HUDEP-2 (cell line): ENCODE measurements at regions not wholly inside any gene's neighbourhood (a gene's known extent, or its start where the extent isn't known, plus 50 kb on each side); places are given as distances from the start of the nearest gene placed in this dataset.
"Not testable (repeated sequence)": the region's sequence is repeated elsewhere in the genome, so short reads cannot be mapped to it uniquely, and the experiment has no call there.

Experiments used
- DNase-seq, 76 experiments: peaks; one replicate each; lab custom pipeline; 2025; ENCODE audit not compliant: unreplicated experiment in 76 of 76; lab: John Stamatoyannopoulos, UW

DNA sequence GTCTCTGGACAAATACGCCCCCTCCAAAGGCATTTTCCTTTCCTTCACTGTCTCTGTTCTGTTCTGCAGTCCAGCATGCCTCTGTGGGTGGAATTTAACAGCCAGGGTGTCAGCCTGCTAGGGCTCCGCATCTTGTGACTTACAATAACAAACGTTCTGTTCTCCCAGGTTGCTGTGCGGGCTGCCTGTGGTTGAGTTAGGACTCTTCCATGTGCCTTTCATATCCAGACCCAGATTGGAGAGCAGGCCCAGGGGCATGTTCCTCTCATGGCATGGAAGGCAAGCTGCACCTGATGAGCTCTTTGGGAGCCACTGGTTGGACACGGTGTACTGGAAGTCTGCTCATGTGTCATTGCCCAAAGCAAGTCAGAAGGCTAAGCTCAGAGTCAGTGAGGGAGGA lies 742.8 kb upstream of the TPTE start:
- not testable (repeated sequence) for DNase-seq

DNA sequence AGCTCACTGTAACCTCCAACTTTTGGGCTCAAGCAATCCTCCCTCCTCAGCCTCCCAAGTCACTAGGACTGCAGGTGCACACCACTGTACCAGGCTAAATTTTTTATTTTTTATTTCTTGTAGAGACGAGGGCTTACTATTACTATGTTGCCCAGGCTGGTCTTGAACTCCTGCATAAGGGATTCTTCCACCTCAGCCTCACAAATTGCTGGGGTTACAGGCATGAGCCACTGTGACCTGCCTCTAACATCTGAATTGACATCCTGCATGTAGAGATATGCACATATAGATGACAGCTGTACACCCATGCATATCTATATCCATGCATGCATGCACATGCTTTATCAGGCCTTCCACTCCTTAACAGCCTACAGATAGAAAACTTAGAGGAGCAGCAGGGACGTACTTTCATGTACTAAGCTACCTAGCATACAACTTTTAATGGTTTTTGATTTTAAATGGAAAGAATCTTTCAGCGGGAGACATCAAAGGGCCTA lies 740.9 kb upstream of the TPTE start:
- DNase-seq: no peak

DNA sequence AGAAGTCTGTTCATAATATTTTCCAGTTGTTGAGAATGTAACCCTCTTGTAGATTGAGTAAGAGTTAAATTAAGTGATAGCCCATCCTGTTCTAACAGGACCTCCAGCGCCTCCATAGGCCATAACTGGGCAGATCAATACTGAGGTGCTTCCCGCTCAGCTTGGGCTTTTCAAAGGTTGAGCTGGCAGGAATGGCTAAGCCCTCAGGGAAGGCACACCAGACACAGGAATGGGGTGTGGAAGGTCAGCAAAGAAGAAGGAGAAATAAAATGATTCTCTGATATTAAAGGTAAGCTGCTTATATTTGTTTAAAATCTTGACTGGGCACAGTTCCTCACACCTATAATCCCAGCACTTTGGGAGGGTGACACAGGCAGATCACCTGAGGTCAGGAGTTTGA lies 737.8 kb upstream of the TPTE start:
- DNase-seq: not testable (repeated sequence)

DNA sequence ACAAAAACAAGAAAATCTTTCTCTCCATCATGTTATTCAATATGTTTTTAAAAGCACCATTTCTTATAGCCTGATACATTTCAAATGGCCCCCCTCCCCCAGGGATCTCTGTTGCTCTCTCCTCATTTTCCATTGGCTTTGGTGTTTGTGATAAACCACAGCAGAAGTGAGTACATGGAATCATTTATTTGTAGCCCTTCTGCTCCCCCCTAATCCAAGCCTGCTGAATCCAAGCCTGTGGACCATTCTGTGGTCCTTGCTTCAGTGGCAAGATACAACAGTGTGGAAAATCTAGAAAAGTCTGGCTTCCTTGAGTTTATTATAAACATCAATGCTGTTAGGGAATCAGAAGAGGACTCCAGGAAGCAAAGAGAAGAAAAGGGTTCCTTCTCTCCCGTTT lies 737.2 kb upstream of the TPTE start:
- not testable (repeated sequence) for DNase-seq

DNA sequence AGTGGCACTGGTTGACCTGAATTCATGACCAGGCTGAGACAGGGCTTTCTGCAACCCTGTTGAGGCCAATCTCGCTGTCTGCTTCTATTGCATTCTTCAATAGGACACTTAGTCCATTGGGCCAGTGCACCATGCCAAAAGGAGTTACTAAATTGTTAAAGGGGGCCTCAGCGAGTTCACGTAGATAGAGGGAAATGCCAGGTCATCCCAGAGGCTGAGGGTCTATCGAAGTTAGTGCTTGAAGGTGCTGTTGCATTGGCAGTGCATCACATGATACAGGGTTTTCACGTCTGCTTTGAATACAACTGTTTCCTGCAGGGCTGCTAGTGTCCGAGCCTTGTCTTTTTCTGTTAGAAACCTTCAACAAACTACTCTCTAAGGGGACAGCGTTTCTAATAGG lies 735.3 kb upstream of the TPTE start:
- DNase-seq: not testable (repeated sequence)

DNA sequence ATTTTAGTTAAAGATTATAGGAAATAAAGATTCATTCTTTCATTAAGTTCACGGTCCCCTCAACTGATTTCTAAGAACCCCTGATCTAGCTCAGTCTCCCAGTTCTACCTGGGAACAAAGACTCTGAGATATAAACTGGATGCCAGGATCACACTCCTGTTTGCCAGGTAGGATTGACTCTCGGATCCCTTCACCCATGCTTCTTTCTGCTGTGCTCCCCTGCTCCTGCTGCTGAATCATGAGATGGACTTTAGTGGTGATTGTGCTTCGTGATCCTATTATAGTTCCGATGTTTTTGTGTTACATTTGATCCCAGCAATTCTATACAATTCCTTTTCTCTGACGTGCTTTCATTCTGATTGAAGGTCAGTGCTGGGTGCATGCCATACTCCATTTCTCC lies 733.1 kb upstream of the TPTE start:
- DNase-seq: not testable (repeated sequence)

DNA sequence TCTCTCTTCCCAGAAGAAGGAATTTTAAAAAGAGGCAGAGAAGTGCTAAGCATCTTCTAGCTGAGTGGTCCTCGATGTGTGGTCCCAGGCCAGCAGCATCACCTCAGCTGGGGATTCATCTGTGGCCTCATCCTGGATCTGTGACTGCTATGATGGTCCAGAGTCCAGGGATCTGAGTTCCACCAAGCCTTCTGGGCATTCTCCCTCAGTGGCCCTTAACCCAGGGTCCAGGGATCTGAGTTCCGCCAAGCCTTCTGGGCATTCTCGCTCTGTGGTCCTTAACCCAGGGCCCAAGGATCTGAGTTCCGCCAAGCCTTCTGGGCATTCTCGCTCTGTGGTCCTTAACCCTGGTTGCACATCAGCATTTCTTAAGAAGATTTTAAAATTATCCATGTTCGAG lies 731.0 kb upstream of the TPTE start:
- not testable (repeated sequence) for DNase-seq

DNA sequence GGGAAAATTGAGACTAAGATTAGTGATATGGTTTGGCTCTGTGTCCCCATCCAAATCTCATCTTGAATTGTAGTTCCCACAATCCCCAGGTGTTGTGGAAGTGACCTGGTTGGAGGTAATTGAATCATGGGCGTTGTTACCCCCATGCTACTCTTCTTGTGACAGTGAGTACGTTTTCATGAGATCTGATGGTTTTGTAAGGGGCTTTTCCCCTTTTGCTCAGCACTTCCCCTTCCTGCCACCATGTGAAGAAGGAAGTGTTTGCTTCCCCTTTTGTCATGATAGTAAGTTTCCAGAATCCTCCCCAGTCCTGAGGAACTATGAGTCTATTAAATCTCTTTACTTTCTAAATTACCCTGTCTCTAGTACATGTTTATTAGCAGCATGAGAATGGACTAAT lies 729.9 kb upstream of the TPTE start:
- DNase-seq: not testable (repeated sequence)

DNA sequence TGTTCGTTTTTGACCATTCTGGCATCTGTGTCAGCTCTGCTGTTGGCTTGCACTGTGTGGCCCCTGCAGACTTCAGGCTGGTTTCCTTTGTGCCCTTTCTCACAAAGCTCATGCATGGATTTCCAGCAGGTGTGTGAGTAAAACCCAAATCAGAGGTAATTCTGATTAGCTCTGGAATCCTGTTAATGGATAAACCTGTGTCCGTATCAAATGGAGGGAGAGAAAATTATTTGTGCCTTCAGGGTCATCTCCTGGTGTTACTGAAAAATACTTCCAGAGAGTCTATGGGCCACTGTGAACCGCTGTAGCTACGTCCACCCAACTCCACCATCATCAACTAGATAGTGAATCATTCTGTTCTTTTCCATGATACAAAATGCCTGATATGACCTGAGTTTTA lies 726.1 kb upstream of the TPTE start:
- not testable (repeated sequence) for DNase-seq

DNA sequence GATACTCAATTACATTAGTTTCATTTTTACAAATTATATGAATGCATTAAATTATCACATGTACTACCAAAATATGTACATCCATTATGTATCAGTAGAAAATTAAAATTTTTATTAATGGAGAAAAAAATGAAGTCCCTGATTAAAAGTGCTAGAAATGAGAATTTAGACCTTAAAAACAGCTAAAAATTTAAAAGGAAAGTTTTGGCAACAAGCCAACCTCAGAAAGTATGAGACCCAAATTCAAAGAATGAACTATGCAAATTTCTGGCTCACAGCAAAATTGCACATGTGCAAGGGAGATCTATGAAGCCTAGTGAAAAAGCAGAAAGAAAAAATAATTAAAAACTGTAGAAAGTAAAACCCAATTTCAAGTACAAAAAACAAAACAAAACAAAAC lies 725.1 kb upstream of the TPTE start:
- not testable (repeated sequence) for DNase-seq

DNA sequence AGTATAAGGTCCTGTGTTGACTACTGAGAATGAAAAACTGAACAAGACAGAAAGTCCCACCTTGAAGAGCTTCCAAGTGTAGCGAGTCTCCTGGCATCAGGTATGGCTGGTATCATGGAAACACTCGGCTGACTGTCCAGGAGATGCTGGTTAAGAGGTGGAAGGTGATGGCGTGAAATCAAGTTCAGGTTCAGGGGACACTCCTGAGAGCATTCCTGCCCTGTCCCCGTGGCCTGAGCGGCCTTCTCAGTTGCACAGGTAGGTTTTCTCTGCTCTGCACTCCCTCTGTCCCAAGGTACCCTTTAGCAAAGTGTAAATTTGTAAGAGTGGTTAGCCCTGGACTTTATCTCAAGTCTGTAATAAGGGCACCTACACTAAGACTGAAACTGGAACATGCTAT lies 713.7 kb upstream of the TPTE start:
- DNase-seq: not testable (repeated sequence)

DNA sequence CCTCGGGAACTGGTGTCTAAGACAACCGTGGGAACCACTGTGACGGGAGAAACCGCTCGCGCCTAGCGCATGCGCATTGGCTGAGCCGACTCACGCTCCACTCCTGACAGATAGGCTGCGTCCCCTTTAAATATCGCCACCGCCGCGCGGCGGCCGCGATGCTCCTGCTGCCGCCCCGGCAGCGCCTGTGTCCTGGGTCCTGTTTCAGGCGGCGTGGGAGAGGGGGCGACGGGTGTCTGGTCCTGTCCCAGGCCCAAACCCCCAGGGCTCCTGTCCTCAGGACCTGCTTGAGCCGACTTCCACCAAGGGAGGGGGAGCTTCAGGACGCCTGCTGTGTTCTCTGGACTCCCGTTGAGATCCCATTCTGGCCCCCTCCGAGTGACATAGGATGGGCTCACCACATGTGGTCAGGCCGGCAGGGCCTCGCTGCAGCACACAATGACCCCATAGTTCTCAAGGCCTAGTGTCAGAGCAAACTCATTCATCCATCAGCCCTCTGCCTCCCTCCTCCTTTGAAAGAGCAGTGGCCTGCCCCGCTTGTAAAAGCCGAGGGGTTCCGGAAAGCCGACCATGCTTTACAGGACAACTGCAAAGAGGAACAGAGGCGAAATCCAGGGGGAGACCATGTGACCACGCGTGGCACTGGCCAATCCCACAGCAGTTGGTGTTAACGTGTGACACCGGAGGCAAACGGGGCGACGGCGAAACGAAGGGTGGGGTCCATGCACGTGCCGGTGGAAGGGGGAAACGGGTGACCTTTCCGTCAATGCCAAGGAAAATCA lies 710.0 kb upstream of the TPTE start:
- not testable (repeated sequence) for DNase-seq

DNA sequence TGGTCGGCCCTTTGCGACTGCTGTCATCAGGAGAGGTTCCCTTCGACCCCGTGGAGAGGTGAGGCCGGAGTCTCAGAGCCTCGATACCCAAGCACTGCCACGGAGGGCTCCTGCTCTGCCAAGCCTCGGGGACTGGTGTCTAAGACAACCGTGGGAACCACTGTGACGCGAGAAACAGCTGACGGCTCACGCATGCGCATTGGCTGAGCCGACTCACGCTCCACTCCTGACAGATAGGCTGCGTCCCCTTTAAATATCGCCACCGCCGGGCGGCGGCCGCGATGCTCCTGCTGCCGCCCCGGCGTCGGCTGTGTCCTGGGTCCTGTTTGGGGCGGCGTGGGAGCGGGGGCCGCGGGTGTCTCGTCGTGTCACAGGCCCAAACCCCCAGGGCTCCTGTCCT lies 708.9 kb upstream of the TPTE start:
- DNase-seq: not testable (repeated sequence)

DNA sequence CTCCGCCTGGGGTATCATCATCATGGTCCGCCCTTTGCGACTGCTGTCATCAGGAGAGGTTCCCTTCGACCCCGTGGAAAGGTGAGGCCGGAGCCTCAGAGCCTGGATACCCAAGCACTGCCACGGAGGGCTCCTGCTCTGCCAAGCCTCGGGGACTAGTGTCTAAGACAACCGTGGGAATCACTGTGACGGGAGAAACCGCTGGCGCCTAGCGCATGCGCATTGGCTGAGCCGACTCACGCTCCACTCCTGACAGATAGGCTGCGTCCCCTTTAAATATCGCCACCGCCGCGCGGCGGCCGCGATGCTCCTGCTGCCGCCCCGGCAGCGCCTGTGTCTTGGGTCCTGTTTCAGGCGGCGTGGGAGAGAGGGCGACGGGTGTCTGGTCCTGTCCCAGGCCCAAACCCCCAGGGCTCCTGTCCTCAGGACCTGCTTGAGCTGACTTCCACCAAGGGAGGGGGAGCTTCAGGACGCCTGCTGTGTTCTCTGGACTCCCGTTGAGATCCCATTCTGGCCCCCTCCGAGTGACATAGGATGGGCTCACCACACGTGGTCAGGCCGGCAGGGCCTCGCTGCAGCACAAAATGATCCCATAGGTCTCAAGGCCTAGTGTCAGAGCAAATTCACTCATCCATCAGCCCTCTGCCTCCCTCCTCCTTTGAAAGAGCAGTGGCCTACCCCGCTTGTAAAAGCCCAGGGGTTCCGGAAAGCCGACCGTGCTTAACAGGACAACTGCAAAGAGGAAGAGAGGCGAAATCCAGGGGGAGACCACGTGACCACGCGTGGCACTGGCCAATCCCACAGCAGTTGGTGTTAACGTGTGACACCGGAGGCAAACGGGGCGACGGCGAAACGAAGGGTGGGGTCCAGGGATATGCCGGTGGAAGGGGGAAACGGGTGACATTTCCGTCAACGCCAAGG lies 707.2 kb upstream of the TPTE start:
- DNase-seq: not testable (repeated sequence)

DNA sequence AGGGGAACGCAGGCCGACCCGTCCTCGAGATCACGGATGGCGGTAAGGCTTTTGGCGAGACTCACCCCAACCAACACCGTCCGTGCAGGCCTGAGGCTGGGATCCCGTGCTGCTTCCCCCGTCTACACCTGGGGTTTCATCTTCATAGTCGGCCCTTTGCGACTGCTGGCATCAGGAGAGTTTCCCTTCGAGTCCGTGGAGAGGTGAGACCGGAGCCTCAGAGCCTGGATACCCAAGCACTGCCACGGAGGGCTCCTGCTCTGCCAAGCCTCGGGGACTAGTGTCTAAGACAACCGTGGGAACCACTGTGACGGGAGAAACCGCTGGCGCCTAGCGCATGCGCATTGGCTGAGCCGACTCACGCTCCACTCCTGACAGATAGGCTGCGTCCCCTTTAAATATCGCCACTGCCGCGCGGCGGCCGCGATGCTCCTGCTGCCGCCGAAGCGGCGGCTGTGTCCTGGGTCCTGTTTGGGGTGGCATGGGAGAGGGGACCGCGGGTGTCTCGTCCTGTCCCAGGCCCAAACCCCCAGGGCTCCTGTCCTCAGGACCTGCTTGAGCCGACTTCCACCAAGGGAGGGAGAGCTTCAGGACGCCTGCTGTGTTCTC lies 706.1 kb upstream of the TPTE start:
- DNase-seq: not testable (repeated sequence)

DNA sequence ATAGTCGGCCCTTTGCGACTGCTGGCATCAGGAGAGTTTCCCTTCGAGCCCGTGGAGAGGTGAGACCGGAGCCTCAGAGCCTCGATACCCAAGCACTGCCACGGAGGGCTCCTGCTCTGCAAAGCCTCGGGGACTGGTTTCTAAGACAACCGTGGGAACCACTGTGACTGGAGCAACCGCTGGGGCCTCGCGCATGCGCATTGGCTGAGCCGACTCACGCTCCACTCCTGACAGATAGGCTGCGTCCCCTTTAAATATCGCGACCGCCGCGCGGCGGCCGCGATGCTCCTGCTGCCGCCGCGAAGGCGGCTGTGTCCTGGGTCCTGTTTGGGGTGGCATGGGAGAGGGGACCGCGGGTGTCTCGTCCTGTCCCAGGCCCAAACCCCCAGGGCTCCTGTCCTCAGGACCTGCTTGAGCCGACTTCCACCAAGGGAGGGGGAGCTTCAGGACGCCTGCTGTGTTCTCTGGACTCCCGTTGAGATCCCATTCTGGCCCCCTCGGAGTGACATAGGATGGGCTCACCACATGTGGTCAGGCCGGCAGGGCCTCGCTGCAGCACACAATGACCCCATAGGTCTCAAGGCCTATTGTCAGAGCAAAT lies 704.5 kb upstream of the TPTE start:
- not testable (repeated sequence) for DNase-seq

DNA sequence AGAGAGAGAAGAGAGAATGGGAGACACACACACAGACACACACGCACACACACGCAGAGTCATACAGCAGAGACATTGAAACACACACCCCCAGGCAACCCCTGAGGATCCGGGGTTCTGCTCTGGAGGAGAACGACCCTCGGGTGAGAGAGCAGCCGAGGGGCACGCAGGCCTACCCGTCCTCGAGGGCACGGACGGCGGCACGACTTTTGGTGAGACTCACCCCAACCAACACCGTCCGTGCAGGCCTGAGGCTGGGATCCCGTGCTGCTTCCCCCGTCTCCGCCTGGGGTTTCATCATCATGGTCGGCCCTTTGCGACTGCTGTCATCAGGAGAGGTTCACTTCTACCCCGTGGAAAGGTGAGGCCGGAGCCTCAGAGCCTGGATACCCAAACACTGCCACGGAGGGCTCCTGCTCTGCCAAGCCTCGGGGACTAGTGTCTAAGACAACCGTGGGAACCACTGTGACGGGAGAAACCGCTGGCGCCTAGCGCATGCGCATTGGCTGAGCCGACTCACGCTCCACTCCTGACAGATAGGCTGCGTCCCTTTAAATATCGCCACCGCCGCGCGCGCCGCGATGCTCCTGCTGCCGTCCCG lies 703.4 kb upstream of the TPTE start:
- DNase-seq: not testable (repeated sequence)

DNA sequence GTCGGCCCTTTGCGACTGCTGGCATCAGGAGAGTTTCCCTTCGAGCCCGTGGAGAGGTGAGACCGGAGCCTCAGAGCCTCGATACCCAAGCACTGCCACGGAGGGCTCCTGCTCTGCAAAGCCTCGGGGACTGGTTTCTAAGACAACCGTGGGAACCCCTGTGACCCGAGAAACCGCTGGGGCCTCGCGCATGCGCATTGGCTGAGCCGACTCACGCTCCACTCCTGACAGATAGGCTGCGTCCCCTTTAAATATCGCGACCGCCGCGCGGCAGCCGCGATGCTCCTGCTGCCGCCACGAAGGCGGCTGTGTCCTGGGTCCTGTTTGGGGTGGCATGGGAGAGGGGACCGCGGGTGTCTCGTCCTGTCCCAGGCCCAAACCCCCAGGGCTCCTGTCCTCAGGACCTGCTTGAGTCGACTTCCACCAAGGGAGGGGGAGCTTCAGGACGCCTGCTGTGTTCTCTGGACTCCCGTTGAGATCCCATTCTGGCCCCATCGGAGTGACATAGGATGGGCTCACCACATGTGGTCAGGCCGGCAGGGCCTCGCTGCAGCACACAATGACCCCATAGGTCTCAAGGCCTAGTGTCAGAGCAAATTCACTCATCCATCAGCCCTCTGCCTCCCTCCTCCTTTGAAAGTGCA lies 701.7 kb upstream of the TPTE start:
- not testable (repeated sequence) for DNase-seq

DNA sequence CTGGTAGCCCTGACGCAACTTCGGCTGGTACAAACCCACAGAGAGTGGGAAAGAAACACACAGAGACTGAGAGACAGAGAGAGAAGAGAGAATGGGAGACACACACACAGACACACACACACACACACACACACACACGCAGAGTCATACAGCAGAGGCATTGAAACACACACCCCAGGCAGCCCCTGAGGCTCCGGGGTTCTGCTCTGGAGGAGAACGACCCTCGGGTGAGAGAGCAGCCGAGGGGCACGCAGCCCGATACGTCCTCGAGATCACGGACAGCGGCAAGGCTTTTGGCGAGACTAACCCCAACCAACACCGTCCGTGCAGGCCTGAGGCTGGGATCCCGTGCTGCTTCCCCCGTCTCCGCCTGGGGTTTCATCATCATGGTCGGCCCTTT lies 700.8 kb upstream of the TPTE start:
- not testable (repeated sequence) for DNase-seq

DNA sequence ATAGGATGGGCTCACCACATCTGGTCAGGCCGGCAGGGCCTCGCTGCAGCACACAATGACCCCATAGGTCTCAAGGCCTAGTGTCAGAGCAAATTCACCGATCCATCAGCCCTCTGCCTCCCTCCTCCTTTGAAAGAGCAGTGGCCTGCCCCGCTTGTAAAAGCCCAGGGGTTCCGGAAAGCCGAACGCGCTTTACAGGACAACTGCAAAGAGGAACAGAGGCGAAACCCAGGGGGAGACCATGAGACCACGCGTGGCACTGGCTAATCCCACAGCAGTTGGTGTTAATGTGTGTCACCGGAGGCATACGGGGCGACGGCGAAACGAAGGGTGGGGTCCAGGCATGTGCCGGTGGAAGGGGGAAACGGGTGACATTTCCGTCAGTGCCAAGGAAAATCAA lies 699.9 kb upstream of the TPTE start:
- DNase-seq: not testable (repeated sequence)
